NCI-H128 (cell line): ENCODE measurements at regions not wholly inside any gene's neighbourhood (a gene's known extent, or its start where the extent isn't known, plus 50 kb on each side); places are given as distances from the start of the nearest gene placed in this dataset.

Experiments used
- DNase-seq: peaks from one replicate; lab custom pipeline; 2025; ENCODE audit not compliant: unreplicated experiment; lab: John Stamatoyannopoulos, UW

- DNase-seq: no peak
Measured at GRCh38 chr1:30194046-30194619, 529.3 kb downstream of the MATN1 start.

DNA sequence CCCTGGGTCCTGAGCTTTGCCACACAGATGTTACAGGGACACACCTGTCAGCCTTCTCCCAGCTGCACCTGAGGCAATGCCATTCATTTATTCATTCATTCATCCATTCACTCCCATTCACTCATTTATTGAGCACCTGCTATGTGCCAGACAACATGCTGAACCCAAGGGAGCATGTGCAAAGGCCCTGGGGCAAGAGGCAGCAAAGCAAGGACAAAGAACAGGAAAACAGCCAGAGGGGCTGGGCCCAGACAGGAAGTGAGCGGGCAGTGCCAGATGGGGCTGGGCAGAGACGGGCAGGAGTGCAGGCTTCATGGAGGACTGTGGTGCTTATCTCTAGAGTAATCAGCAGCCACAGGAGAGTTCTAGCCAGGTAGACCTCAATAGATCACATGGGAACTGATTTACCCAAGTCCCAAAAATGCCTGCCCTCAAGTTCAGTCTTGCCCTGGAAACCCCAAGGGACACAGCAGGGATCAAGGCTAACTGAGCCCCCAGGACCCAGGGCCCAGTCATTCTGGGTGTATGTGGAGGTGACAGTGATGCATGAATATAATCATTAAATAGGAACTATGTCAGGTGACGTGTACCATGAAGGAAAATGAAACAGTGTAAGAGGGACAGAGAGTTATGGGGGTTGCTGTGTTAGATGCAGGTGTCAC, 530.3 kb downstream of the MATN1 start:
- DNase-seq: no peak

DNA sequence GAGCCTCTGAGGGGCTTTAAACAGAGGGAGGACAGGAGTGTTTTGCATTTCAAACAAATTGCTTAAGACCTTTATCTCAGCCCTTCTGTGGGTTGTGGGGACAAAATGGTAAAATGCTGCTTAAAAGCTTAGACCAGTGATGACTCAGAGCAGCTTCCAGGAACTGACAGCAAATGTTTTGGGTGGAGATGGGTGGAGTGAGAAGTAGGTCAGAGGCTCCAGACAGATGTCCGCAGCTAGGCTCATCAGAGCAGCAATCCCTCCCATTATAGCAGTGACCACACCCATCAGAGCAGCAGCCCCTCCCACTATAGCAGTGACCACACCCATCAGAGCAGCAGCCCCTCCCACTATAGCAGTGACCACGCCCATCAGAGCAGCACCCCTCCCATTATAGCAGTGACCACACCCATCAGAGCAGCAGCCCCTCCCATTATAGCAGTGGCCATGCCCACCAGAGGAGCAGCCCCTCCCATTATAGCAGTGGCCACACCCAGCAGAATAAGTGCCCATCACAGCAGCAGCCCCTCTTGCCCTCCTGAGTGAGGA, 532.2 kb downstream of the MATN1 start:
- DNase-seq: no peak

DNA sequence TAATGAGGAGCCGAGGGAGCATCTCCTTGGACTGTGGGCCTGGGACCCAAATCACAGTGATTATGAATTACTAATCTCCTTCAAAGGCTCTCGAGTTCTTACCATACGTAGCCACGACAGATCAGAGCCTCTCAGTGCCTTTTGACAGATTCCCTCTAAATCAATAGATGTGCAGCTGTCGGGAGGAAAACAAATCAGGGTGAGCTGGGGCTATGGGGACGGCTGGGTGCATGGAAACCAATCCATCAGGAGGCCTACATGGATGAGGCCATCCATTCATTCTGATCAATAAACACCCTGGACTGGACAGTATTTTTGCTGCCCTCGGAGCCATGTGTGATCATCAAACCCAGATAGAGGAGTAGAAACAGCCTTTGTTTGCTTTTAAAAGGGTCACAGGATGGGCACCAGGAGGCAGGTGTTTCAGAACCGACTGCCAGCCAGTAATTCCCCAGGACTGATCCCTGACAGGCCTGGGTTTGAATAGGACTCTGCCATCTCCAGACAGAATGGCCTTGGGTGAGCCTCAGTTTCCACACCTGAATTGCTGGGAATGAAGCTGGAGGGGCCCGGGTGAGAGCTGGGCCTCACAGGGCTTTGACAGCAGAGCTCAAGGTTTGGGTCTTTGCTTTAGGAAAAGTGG, 532.8 kb downstream of the MATN1 start:
- DNase-seq: no peak

- DNase-seq: no peak
Measured at GRCh38 chr1:30189818-30190500, 533.4 kb downstream of the MATN1 start.

- DNase-seq: no peak
Measured at GRCh38 chr1:30188999-30189398, 534.4 kb downstream of the MATN1 start.

DNA sequence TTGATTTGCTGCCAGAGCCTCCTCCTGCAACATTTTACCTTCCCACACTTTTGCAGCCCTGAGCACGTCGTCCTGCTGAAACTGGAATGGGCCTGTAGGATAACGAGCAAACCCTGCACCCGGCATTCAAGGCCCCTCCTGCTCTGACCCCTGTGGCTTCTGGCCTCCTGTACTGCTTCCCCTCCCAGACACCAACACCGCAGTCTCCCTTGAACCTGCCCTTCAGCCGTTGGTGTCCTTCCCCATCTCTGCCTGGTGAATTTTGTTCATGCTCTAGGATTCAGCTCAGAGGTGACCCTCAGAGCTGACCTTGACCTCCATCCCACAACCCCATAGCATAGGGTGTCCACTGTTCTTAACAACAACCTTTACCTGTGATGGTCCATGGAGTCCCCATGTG, 535.1 kb downstream of the MATN1 start:
- no peak for DNase-seq

DNA sequence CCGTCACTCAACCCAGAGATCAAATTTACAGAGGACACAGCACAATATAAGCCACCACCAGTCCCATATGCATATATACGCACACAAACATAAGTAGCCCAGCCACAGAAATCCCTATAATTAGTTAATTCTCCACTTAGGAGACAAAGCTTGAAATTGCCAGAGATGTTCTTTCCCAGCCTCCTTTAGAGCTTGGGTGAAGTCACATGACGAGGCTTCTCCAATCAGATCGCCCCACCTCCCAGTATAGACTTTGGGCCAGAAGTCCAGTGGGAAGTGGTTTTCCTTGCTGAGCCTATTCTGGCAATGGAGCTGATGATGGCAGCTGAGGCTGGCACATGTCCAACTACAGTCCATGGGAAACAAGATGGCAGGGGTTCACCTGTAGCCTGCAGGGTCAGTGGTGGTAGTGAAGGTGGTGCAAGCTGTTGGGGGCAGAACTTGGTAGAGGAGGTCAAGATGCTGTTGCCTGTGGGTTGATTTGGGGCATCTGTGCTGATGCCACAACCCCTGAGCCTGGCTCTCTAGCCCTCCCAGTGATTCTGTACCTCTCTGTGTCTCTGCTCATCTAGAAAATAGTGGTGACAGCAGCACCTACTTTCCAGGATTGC, 535.9 kb downstream of the MATN1 start:
- DNase-seq: no peak

DNA sequence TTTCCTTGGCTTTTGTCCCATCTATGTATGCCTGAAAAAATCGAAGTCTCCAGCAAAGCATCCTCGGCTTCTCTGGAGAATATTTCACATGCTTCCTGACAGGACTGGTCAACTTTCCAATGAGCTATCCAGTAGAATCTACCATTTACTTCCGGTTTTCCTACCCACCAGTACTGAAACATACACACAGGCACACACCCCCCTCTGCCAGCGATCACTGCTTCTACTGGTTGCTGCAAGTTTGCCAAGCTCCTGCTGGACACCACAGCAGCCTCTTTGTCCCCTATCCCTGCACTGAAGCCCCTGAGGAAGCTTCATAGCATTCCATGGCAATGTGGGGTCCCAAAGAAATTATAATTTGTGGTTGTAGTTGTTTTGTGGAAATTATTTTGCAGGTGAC, 536.8 kb downstream of the MATN1 start:
- DNase-seq: no peak

DNA sequence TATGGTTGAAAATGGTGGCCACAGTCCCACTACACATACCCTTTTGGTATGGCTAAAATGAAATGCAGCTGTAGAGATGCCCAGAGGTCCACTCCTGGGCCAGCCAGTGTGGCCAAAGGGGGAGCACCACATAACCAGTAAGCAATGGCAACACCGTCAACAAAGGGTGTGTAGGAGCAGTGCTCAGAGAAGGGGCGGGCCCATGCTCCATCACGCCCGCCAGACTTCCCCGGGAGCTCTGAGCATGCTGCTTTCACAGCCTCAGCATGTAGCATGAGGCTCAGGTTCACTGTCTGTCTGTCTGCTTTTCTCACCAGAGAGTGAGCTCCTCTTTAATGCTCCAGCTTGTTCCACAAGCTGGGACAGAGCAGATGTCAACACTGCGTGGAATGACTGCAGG, 537.6 kb downstream of the MATN1 start:
- no peak for DNase-seq

DNA sequence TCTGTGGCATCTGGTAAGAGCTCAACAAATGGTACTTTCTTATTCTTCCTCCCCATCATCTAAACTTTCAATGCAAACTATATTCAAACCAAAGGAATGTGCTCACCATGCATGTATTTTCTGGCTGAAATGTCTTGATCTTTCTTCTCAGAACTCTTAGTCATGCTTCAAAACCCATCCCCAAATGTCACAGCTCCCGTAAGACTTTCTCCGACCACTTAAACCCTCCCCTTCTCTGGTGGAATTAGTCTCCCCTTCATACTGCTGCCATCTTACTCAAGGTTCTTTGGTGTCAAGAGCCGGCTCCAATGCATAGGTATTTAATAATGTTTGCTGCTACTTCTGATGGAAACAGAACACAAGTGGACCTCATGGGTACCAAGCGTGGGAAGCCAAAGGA, 538.1 kb downstream of the MATN1 start:
- DNase-seq: no peak

DNA sequence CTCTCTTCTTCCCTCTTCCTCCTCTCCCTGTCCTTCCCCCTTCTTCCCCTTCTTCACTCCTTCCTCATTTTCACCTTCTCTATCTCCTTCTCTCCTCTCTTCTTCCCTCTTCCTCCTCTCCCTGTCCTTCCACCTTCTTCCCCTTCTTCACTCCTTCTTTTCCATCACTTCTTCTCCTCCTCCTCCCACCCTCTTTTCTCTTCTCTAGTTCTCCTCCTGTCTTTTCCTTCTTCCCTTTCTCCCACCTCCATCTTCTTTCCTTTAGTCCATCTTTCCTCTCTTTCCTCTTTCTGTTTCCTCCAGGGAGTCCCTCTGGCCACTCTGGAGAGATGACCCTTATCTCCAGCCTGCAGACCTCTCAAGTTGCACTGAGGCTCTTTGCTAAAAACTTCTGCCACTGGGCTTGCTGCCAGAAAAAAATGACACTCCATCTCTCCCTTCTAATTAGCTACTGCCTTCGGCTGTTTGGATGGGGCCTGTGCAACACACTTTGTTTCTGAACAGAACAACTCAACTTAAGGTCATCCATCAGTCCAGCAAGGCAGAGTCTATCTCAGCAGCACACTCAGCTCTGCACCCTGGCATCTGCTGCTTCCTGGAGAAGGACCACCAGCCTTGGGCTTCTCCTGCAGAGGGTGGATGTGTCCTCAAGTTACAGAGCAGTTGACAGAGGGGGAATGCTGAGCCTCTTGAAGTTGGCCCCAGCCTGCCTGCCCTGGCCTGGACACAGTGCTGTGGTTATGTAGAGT, 538.8 kb downstream of the MATN1 start:
- DNase-seq: no peak

DNA sequence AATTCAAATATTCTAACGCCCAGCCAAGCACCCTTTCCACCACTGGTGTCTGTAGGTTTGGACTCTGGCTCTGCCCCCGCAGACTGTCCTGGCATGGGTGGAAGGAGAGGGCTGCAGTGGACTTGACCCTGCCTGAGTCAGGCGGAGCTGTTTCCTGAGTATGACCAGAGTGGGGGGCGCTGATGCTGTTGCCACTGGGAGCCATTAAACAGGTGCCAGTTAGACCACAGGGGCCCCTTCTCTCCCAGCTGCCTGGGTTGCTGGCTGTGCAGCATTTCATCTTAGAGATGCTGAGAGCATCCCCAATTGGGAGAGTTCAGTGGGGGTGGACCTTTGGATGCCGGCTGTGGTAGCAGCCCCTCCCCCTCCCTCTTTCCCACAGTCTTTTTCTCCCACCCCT, 539.5 kb downstream of the MATN1 start:
- DNase-seq: no peak

GRCh38 chr1:30183006-30183405, 540.4 kb downstream of the MATN1 start:
- no peak for DNase-seq

DNA sequence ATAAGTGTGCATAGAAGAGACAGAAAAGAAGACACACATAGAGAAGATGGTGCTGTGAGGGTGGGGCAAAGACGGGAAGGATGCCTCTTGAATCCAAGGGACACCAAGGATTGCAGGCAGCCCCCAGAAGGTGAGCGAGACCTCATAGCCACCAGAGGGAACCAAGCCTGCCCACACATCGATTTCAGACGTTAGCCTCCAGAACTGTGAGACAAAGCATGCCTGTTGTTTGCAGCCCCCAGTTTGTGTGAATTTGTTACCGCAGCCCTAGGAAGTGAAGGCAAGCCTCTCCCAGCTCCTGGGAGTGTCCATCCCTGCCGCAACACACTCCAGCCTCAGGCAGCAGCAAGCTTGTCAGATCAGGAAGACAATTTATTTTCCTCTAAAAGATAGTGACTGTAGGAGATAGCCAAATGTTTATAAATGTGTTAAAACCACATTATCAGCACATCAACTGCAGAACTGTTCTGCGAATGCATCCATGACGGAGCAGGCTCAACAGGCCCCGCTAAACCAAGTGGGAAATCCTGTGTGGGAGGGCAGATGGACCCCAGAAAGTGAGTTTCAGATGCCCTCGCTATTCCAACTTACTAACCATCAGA, 543.3 kb downstream of the MATN1 start:
- no peak for DNase-seq

DNA sequence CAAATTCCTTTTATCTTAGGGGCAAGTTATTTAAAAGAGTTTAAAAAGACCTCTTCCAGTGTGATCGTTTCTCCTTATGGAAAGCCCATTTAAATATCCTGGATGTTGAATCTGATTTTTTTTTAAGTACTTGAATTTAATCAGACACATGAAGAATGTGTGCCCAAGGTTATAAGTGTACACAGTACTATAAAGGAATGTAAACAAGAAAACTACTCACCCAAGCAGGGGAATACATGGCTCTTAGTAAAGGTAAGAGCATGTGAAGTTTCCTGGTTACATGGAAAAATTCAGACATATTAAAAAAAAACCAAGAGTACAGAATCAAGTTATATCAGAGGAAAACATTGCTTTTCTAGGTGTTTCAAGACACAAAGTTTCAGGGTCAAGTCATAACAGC, 546.9 kb downstream of the MATN1 start:
- DNase-seq: no peak

- DNase-seq: no peak
Measured at GRCh38 chr1:30174499-30174898, 548.9 kb downstream of the MATN1 start.

DNA sequence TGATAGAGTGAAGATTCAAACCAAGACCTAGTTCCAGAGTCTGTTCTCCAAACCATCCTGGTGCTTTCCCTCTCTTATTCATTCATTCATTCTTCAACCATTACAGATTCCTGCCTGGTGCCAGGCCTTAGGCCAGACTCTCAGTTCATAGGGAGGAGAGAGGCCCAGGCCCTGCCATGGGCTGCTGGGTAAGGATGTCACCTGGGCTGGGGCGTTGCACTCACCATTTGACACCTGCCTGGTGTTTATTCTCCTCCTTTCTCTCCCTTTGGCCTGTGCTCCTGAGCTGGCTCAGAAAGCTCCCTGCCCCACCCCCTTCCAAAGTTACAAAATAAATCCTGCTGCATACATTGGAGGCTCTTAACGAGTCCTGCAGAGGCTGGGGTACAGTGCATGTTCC, 549.8 kb downstream of the MATN1 start:
- DNase-seq: no peak

DNA sequence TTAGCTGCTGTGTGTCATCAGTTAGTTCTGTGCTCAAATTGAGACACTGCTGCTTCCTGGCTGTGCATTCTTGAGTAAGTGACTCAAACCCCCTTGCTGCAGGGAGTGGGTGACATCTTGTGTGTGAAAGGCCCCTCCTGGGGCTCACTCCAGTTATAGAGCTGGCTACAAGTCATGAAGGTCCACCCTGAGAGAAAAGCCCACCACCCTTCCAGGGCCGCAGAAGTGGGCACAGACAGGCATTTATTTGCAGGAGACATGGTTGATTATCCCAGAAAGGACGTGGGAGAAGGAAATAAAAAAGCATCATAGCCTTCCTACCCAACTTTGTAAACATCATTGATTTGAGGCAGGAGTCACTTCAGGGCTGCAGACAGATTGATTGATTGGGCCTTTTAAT, 550.6 kb downstream of the MATN1 start:
- DNase-seq: no peak

DNA sequence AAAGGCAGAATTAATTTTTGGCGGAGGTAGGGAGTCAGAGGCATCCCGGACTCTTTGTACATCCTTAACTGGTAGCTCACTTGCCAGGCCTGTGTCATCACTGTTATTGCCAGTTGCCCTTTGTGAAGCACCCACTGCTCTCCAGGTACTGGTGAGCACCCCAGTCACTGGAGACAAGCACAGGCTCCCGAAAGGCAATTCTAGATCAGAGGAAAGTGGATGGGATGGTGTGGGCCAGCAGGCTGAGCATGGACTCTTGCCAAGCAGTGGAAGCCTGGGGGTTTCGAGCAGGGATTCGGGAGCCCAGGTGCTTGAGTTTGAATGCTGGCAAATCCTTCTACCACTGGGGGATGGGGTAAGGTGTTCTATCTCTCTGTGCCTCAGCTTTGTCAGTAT, 551.1 kb downstream of the MATN1 start:
- no peak for DNase-seq
